ENCODE measurements at regions not wholly inside any gene's neighbourhood (a gene's known extent, or its start where the extent isn't known, plus 50 kb on each side); places are given as distances from the start of the nearest gene placed in this dataset.

- no peak overlapping the region for H3K4me3 ChIP-seq (ENCODE audit: low read depth, low read length)
- in situ Hi-C loops (cut with HindIII; ENCODE audit: low sequenced_read_pairs) = no loop called here
- TF ChIP-seq CTCF (IDR thresholded peaks at IDR 0.05; ENCODE audit: low read depth, low read length, missing control alignments) = no peak
- no peak for DNase-seq (ENCODE audit: low read depth)
Observed at GRCh38 chr6:113394729-113395128, 462.4 kb upstream of the MARCKS start.

GRCh38 chr6:113396730-113397129, 460.4 kb upstream of the MARCKS start:
- TF ChIP-seq CTCF (IDR thresholded peaks at IDR 0.05; ENCODE audit: low read depth, low read length, missing control alignments) = no peak
- H3K4me3 ChIP-seq (ENCODE audit: low read depth, low read length) = no peak overlapping the region
- DNase-seq (ENCODE audit: low read depth) = no peak
- in situ Hi-C loops (cut with HindIII; ENCODE audit: low sequenced_read_pairs) = no loop called here

- peak; percentile 26 for DNase-seq (ENCODE audit: low read depth)
- no peak for TF ChIP-seq CTCF (IDR thresholded peaks at IDR 0.05; ENCODE audit: low read depth, low read length, missing control alignments)
Observed at GRCh38 chr6:113397236-113397635, 459.9 kb upstream of the MARCKS start.

GRCh38 chr6:113401231-113401630, 455.9 kb upstream of the MARCKS start:
- no peak overlapping the region for H3K4me3 ChIP-seq (ENCODE audit: low read depth, low read length)
- DNase-seq (ENCODE audit: low read depth) = no peak
- in situ Hi-C loops (cut with HindIII; ENCODE audit: low sequenced_read_pairs) = no loop called here
- TF ChIP-seq CTCF (IDR thresholded peaks at IDR 0.05; ENCODE audit: low read depth, low read length, missing control alignments) = no peak

More at GRCh38 chr6:113397236-113397635, 459.9 kb upstream of the MARCKS start:
- in situ Hi-C loops (cut with HindIII; ENCODE audit: low sequenced_read_pairs) = no loop called here
- no peak overlapping the region for H3K4me3 ChIP-seq (ENCODE audit: low read depth, low read length)

GRCh38 chr6:113402544-113402943, 454.6 kb upstream of the MARCKS start:
- in situ Hi-C loops (cut with HindIII; ENCODE audit: low sequenced_read_pairs) = no loop called here
- no peak overlapping the region for H3K4me3 ChIP-seq (ENCODE audit: low read depth, low read length)
- DNase-seq (ENCODE audit: low read depth) = no peak
- TF ChIP-seq CTCF (IDR thresholded peaks at IDR 0.05; ENCODE audit: low read depth, low read length, missing control alignments) = no peak

- no peak overlapping the region for H3K4me3 ChIP-seq (ENCODE audit: low read depth, low read length)
- no peak for DNase-seq (ENCODE audit: low read depth)
- in situ Hi-C loops (cut with HindIII; ENCODE audit: low sequenced_read_pairs) = no loop called here
- no peak for TF ChIP-seq CTCF (IDR thresholded peaks at IDR 0.05; ENCODE audit: low read depth, low read length, missing control alignments)
Observed at GRCh38 chr6:113403966-113404595, 453.1 kb upstream of the MARCKS start.

Measured in astrocyte of the cerebellum (primary cell).